ENCODE measurements at regions not wholly inside any gene's neighbourhood (a gene's known extent, or its start where the extent isn't known, plus 50 kb on each side); places are given as distances from the start of the nearest gene placed in this dataset.
"Not testable (repeated sequence)": the region's sequence is repeated elsewhere in the genome, so short reads cannot be mapped to it uniquely, and the experiment has no call there.

DNA sequence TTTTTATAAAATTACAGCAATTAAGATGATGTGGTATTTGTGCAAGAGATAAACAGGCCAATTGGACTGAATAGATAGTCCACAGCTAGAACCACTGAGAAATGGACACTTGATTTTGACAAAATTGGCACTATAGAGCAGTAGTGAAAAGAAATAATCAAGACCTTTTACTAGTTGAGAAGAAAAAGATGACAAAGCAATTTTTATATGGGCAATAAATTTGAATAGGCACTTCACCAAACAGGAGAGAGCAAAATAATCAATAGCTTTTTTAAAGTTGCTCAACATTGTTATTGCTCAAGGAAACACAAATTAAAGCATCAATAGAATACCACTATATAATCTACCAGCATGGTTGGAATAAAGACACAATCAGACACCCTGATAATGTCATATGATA is 193.5 kb upstream of the FTMT start:
- DNase-seq (ENCODE audit: low spot score) (no peak), ATAC-seq (ENCODE audit: low FRiP score) (no peak)
- TF ChIP-seq, protein P1, sequence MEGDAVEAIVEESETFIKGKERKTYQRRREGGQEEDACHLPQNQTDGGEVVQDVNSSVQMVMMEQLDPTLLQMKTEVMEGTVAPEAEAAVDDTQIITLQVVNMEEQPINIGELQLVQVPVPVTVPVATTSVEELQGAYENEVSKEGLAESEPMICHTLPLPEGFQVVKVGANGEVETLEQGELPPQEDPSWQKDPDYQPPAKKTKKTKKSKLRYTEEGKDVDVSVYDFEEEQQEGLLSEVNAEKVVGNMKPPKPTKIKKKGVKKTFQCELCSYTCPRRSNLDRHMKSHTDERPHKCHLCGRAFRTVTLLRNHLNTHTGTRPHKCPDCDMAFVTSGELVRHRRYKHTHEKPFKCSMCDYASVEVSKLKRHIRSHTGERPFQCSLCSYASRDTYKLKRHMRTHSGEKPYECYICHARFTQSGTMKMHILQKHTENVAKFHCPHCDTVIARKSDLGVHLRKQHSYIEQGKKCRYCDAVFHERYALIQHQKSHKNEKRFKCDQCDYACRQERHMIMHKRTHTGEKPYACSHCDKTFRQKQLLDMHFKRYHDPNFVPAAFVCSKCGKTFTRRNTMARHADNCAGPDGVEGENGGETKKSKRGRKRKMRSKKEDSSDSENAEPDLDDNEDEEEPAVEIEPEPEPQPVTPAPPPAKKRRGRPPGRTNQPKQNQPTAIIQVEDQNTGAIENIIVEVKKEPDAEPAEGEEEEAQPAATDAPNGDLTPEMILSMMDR (IDR thresholded peaks at IDR 0.05): no peak

DNA sequence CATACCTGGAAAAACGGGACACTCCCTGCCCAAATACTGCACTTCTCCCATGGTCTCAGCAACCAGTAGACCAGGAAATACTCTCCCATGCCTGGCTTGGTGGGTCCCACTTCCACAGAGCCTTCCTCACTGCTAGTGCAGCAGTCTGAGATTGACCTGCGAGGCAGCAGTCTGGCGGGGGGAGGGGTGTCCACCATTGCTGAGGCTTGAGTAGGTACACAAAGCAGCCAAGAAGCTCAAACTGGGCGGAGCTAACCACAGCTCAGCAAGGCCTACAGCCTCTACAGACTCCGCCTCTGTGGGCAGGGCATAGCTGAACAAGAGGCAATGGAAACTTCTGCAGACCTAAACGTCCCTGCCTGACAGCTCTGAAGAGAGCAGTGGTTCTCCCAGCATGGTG is 191.5 kb upstream of the FTMT start:
- DNase-seq (ENCODE audit: low spot score) (no peak), ATAC-seq (ENCODE audit: low FRiP score) (no peak)
- TF ChIP-seq, protein P1 (IDR thresholded peaks at IDR 0.05): no peak

GRCh38 chr5:121665542-121665941 is 186.1 kb upstream of the FTMT start:
- not testable (repeated sequence) for ATAC-seq (ENCODE audit: low FRiP score)

GRCh38 chr5:121667292-121667691 is 184.4 kb upstream of the FTMT start:
- TF ChIP-seq, protein P1 (IDR thresholded peaks at IDR 0.05): no peak
- ATAC-seq (ENCODE audit: low FRiP score) (no peak), DNase-seq (ENCODE audit: low spot score) (no peak)

More at GRCh38 chr5:121665542-121665941, 186.1 kb upstream of the FTMT start:
- DNase-seq (ENCODE audit: low spot score): not testable (repeated sequence)

DNA sequence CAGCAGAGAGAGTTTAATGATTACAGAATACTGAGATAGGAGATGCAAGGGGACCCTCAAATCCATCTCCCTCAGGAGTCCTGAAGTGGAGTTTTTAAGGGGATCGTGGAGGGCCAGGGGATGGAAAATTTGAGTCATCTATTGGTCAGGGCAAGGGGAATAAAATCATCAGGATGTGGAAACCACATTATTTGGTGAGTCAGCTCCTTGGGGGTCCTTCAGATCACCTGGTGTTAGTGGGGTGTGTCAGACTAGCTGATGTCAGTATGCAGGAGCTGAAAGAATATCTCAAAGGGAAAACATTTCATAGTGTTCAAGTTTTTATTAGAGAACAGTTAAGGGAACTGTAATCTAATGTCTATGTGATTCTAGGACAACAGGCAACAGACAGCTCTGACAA is 183.0 kb upstream of the FTMT start:
- no peak for DNase-seq (ENCODE audit: low spot score)
- TF ChIP-seq, protein P1 (IDR thresholded peaks at IDR 0.05): no peak
- ATAC-seq (ENCODE audit: low FRiP score): no peak

DNA sequence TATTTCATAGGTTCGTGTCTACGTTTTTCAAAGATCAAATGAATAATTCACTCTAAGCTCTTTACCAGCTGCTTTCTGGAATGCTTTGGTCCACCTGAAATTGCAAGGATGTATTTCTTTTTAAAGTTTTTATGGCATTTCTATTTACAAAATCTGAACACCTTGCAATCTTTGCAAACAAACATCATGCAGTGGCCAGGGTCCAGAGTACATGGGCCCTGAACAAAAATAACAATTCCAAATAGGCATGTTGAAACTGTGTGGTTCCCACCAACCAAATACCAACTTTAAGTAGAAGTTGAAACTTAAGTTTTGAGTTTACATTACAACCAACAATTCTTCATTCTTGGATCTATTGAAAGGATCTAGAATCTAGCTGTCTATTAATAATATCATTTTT is 180.1 kb upstream of the FTMT start:
- TF ChIP-seq, protein P1 (IDR thresholded peaks at IDR 0.05): no peak
- no peak for ATAC-seq (ENCODE audit: low FRiP score)
- no peak for DNase-seq (ENCODE audit: low spot score)

DNA sequence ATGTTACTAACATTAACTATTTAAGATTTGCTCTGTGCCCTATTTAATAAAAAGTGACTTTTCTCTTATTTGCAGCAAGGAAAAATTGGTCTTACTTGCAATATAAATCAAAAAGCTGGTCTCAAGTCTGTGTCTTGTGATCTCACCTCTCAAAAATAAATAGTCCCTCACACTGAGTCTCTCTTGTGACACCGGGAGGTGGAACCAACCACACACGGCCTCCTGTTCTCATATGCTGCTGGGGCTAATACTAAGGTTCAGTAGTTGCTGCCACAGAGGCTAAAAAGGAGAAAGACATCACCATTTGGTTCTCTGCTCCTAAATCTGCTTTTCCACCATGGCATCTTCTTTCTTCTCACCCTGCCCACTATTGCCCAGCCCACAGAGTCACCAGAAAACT is 175.8 kb upstream of the FTMT start:
- TF ChIP-seq, protein P1 (IDR thresholded peaks at IDR 0.05): no peak
- DNase-seq (ENCODE audit: low spot score) (no peak), ATAC-seq (ENCODE audit: low FRiP score) (no peak)

Measured in omental fat pad (tissue), 3 donors.